Thymus (tissue), 11 donors: ENCODE measurements at regions not wholly inside any gene's neighbourhood (a gene's known extent, or its start where the extent isn't known, plus 50 kb on each side); places are given as distances from the start of the nearest gene placed in this dataset.
"Not testable (repeated sequence)": the region's sequence is repeated elsewhere in the genome, so short reads cannot be mapped to it uniquely, and the experiment has no call there.

ENCODE experiments used
- DNase-seq, 9 donors: peaks; one replicate each; pipeline ENCODE4 v3.0.0-alpha.2; 2013; ENCODE audit warnings: low spot score in 9 of 9, low read depth in 6 of 9, missing footprints in 1 of 9
- H3K27ac ChIP-seq, 2 donors: one replicate each; pipeline ENCODE4 v1.5.1; 2013; ENCODE audit warnings: control low read depth in 1 of 2, low read depth in 1 of 2, low read length in 1 of 2, mild to moderate bottlenecking in 1 of 2, moderate library complexity in 1 of 2
- H3K27me3 ChIP-seq, 2 donors: one replicate each; pipeline ENCODE4 v1.5.1; 2013; ENCODE audit warnings: low read length in 1 of 2; ENCODE audit not compliant: control insufficient read depth in 2 of 2, insufficient read depth in 1 of 2
- H3K36me3 ChIP-seq, 2 donors: one replicate each; pipeline ENCODE4 v1.5.1; 2013; ENCODE audit warnings: low read length in 1 of 2, mild to moderate bottlenecking in 1 of 2, moderate library complexity in 1 of 2; ENCODE audit not compliant: control insufficient read depth in 2 of 2, insufficient read depth in 2 of 2
- H3K4me1 ChIP-seq, 2 donors: one replicate each; pipeline ENCODE4 v1.5.1; 2013; ENCODE audit warnings: low read length in 2 of 2; ENCODE audit not compliant: control insufficient read depth in 2 of 2, insufficient read depth in 2 of 2
- H3K4me3 ChIP-seq, 2 donors: one replicate each; pipeline ENCODE4 v1.5.1; 2013; ENCODE audit warnings: low read length in 2 of 2, control low read depth in 1 of 2, mild to moderate bottlenecking in 1 of 2
- H3K9me3 ChIP-seq, 2 donors: one replicate each; pipeline ENCODE4 v1.5.1; 2013; ENCODE audit warnings: low read length in 1 of 2, mild to moderate bottlenecking in 1 of 2; ENCODE audit not compliant: control insufficient read depth in 2 of 2, insufficient read depth in 1 of 2
- WGBS: extraction: QIAGEN DNeasy Blood & Tissue Kit; methylation state at CpG from one replicate; pipeline ENCODE4 v1.1.7; 2013; 5-methylcytosine and 5-hydroxymethylcytosine counted together
- donor health status: healthy.

DNA sequence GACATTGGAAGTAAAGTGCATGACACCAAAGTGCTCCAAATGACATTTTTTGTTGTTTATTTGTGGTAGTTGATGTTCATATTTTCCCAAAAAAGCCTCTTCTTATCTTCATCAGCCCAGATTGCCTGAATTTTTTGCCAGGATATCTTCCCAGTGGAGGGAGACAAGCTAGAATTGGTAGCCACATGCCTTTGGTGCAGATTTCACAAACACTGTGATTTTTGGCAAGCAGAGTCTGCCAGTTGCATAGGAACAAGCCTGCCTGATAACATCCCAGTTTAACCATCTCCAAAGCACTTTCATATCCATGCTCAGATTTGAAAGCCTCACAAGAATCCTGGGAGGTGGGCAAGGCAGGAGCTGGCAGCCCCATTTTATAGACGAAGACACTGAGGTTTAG is 102.3 kb upstream of the SYT13 start:
- no peak overlapping the region for H3K4me3 ChIP-seq
- no peak for DNase-seq
- H3K4me1 ChIP-seq: peaks cover 19 to 36% of the 10 kb centered on the region in 2 donors
- no peaks in the 10 kb centered on the region for H3K36me3 ChIP-seq
- H3K27me3 ChIP-seq: peaks cover 0 to 15% of the 10 kb centered on the region in 2 donors
- WGBS: 93% methylated on average over 1 of the region's 1 CpG
- peaks cover 0 to 6% of the 10 kb centered on the region in 2 donors for H3K9me3 ChIP-seq
- H3K27ac ChIP-seq: no peak overlapping the region

DNA sequence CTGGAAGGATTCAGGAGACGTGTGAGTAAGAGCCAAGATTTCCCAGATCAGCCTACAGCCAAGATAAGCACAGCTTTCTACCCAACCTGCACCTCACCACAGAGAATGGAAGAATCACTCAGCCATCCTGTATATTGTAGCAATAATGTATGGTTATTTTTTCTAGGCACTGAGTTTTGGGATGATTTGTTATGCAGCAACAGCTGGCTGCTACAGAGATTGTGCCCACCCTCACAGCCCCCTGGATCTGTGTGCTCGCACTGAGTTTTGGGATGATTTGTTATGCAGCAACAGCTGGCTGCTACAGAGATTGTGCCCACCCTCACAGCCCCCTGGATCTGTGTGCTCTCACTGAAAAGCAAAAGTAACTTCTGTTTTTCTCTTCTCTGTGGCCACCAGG is 101.7 kb upstream of the SYT13 start:
- H3K36me3 ChIP-seq, H3K9me3 ChIP-seq, H3K27ac ChIP-seq, H3K4me3 ChIP-seq, DNase-seq: not testable (repeated sequence)
- H3K27me3 ChIP-seq: peaks cover 0 to 15% of the 10 kb centered on the region in 2 donors
- peaks cover 24 to 42% of the 10 kb centered on the region in 2 donors for H3K4me1 ChIP-seq
- 94% methylated on average over 2 of the region's 2 CpGs for WGBS

- Histone ChIP-seq H3K9me3 (peaks cover 0 to 6% of the 10 kb centered on the region in 2 donors), H3K27me3 (peaks cover 0 to 11% of the 10 kb centered on the region in 2 donors), H3K36me3 (no peaks in the 10 kb centered on the region), H3K27ac (peak overlapping the region in 1 of 2 donors; percentile 3), H3K4me1 (peaks cover 29 to 51% of the 10 kb centered on the region in 2 donors), H3K4me3 (no peak overlapping the region)
- WGBS: 22% methylated on average over 3 of the region's 3 CpGs
- no peak for DNase-seq
These were observed 100.8 kb upstream of the SYT13 start for GRCh38 chr11:45386972-45387371.

GRCh38 chr11:45385844-45386243 is 99.7 kb upstream of the SYT13 start:
- no peak overlapping the region for H3K4me3 ChIP-seq
- peaks cover 29 to 54% of the 10 kb centered on the region in 2 donors for H3K4me1 ChIP-seq
- H3K36me3 ChIP-seq: no peaks in the 10 kb centered on the region
- WGBS: 5% methylated on average over 5 of the region's 5 CpGs
- peaks cover 0 to 11% of the 10 kb centered on the region in 2 donors for H3K27me3 ChIP-seq
- peak in 8 of 9 donors; percentile 9 to 82 (median 46) for DNase-seq
- peak overlapping the region; percentile 0 to 80 for H3K27ac ChIP-seq
- H3K9me3 ChIP-seq: peaks cover 0 to 6% of the 10 kb centered on the region in 2 donors

GRCh38 chr11:45385423-45385822 is 99.3 kb upstream of the SYT13 start:
- Histone ChIP-seq H3K4me1 (peaks cover 29 to 54% of the 10 kb centered on the region in 2 donors), H3K4me3 (no peak overlapping the region), H3K27ac (peak overlapping the region; percentile 0 to 80), H3K36me3 (no peaks in the 10 kb centered on the region), H3K9me3 (peaks cover 0 to 6% of the 10 kb centered on the region in 2 donors), H3K27me3 (peaks cover 0 to 9% of the 10 kb centered on the region in 2 donors)
- no peak for DNase-seq
- 84% methylated on average over 9 of the region's 9 CpGs for WGBS

- H3K9me3 ChIP-seq: peaks cover 0 to 6% of the 10 kb centered on the region in 2 donors
- no peak for DNase-seq
- H3K36me3 ChIP-seq: no peaks in the 10 kb centered on the region
- H3K4me1 ChIP-seq: peaks cover 29 to 54% of the 10 kb centered on the region in 2 donors
- H3K27ac ChIP-seq: peak overlapping the region in 1 of 2 donors; percentile 80
- H3K27me3 ChIP-seq: peaks cover 0 to 9% of the 10 kb centered on the region in 2 donors
- no peak overlapping the region for H3K4me3 ChIP-seq
- 77% methylated on average over 12 of the region's 12 CpGs for WGBS
These were observed 98.6 kb upstream of the SYT13 start for GRCh38 chr11:45384711-45385241.

- no peak for DNase-seq
These were observed 97.9 kb upstream of the SYT13 start for GRCh38 chr11:45384016-45384415.

GRCh38 chr11:45383224-45383623 is 97.1 kb upstream of the SYT13 start:
- H3K9me3 ChIP-seq: peaks cover 0 to 6% of the 10 kb centered on the region in 2 donors
- peaks cover 29 to 54% of the 10 kb centered on the region in 2 donors for H3K4me1 ChIP-seq
- no peak overlapping the region for H3K4me3 ChIP-seq
- H3K27me3 ChIP-seq: peaks cover 0 to 9% of the 10 kb centered on the region in 2 donors
- 10% methylated on average over 6 of the region's 6 CpGs for WGBS
- H3K27ac ChIP-seq: no peak overlapping the region
- no peaks in the 10 kb centered on the region for H3K36me3 ChIP-seq
- peak in 1 of 9 donors; percentile 34 for DNase-seq

More at GRCh38 chr11:45384016-45384415, 97.9 kb upstream of the SYT13 start:
- H3K4me1 ChIP-seq: peaks cover 29 to 54% of the 10 kb centered on the region in 2 donors
- no peaks in the 10 kb centered on the region for H3K36me3 ChIP-seq
- no peak overlapping the region for H3K27ac ChIP-seq
- peaks cover 0 to 6% of the 10 kb centered on the region in 2 donors for H3K9me3 ChIP-seq
- WGBS: 87% methylated on average over 4 of the region's 4 CpGs
- H3K4me3 ChIP-seq: no peak overlapping the region
- H3K27me3 ChIP-seq: peaks cover 0 to 9% of the 10 kb centered on the region in 2 donors

DNA sequence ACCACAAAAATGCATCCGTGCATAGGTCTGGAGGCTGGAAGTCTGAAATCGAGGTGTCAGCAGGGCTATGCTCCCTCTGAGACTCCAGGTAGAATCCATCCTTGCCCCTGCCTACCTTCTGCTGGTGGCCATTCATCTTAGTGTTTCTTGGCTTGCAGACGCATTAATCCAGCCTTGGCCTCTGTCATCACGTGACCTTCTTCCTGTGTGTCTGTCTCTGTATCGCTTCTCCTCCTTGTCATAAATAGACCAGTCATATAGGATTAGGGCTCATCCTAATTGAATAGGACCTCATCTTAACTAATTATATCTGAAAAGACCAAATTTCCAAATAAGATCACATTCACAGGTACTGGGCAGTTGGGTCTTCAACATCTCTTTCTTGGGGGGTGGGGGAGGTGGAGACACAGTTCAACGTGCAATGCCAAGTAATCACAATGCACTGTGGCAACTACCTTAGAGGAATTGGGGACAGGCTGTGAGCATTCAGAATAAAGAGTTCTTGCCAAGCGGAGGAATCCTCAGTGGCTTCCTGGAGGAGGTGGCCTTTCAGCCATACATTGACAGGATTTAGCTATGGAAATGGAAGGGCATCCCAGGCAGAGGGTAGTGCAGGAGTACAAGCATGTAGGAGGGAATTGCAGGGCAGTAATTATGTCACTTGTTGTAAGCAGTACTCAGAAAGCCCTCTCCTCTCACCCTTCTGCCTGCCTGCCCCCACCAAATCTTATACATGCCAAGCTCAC is 96.2 kb upstream of the SYT13 start:
- Histone ChIP-seq H3K27ac (no peak overlapping the region), H3K9me3 (no peaks in the 10 kb centered on the region), H3K27me3 (peaks cover 0 to 9% of the 10 kb centered on the region in 2 donors), H3K4me3 (no peak overlapping the region), H3K36me3 (no peaks in the 10 kb centered on the region), H3K4me1 (peaks cover 29 to 51% of the 10 kb centered on the region in 2 donors)
- peak in 1 of 9 donors; percentile 23 for DNase-seq
- 71% methylated on average over 7 of the region's 7 CpGs for WGBS
